Amniotic stem cell (primary cell): ENCODE measurements at regions not wholly inside any gene's neighbourhood (a gene's known extent, or its start where the extent isn't known, plus 50 kb on each side); places are given as distances from the start of the nearest gene placed in this dataset.
"Not testable (repeated sequence)": the region's sequence is repeated elsewhere in the genome, so short reads cannot be mapped to it uniquely, and the experiment has no call there.

Experiments
- DNase-seq: peaks from one replicate; lab custom pipeline; 2025; lab: John Stamatoyannopoulos, UW

DNA sequence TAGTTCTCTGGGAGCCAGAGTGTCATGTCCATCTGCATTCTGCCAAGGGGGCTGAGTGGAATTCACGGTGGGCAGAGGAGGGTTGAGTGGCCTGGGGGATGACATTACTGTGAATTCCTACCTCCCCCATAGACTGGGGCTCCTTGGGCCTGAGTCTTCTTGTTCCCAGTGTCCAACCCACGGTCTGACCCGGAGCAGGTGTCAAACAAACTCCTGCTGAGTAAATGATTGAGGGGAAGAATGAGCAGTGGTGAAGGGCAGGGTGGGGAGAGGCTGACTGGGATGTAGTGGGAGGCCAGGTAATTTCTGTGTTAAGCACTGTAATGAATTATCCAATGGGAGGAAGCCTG, 597.6 kb downstream of the MATN1 start:
- DNase-seq: no peak

DNA sequence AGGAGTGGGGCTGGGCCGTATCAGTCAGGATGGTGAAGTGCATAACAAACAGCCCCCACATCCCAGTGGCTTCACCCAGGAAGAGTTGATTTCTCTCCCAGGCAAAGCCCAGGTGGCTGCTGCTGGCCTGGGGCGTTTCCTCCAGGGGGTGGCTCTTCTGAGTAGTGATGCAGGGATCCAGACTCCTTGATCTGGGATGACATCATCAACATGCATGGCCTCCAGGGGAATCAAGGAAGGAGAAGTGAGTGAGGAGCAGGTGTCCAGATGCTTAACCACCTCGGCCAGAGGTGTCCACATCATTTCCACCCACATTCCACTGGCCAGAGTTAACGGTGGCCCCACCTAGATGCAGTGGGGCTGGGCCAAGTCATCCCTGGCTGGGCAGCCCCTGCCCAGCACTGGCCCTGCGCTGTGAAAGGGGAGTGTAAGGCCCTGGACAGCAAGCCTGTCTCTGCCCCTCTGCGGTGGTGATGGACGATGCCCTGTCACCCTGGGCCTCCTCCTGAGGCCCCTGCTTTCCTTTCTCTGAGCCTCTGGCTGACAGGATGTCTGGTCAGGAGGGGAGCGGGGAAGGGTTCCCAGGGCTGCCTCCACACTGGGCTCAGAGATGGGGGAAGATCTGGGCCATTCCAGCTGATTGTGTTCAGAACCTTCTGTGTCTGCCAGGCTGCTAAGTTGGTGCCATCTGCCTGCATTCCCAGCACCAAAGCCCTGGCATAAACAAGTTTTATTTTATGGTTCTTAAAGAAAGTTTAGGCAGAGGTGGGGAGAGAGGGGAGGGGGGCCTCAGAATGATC, 598.2 kb downstream of the MATN1 start:
- no peak for DNase-seq

DNA sequence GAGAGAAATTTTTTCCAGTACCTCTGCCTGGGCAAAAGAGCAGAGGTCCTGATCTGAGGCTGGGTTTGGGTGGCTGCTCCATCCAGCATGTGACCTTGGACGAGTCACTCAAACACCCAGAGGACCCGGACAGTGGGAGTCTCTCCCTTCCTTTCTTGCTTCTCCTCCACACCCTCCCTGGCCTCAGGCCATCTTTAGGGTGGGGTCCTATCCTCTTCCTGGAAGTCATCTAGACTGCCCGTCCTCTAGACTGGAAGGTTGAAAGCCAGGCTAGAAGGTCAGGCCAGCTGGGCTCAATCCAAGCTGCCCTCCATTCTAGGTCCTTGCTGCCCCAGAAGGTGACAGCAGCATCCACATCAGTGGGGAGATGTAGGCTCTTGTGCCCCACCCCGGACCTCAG, 599.5 kb downstream of the MATN1 start:
- no peak for DNase-seq

DNA sequence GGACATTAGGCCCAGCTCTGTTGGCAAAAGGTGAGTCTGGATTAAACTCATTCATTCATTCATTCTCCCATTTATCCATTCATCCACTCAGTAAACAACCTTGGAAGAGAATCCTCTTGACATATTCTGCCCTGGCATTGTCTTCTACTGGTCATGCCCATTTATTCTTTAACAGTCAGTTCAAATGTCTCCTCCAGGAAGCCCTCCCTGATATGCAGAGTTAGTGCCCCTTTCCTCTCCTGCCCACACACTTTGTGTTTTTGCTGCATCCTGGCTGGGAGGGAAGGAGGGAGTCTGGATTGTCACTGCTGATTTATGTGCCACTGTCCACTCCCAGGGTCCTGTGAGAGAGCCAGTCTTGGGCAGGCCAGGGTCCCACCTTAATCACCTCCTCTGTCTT, 600.3 kb downstream of the MATN1 start:
- no peak for DNase-seq

DNA sequence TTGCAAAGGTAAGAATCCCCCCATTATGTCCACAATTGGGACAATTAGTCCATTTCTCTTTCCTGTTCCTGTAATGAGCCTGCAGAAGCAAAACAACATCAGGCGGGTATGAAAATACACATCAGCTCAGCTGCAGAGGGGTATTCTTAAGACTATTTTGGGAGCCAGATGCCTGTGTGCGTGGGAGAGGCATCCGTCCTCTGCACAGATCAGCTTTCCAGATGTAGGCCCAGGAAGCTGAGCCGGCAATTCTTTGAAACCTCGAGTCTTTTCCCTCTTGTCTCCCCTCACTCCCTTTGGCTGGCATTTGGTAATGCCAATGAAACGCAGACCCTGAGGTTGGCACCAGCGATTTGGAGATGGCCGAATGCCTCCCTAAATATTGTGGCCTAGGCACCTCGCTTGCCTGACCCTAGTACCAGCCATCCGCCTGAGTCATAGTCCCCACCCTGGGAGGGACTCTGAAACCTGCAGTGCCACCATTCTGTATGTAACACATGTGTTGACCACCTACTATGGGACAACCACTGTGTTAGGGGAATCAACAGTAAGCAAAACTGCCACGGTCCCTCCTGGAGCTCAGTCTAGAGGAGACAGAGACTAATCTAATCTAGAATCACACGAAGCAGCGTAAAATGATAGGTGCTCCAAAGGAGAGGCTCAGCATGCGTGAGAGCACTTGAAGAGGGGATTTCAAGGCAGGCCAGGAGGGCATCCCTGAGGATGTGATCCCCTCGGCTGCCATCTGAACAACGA, 603.0 kb downstream of the MATN1 start:
- no peak for DNase-seq

DNA sequence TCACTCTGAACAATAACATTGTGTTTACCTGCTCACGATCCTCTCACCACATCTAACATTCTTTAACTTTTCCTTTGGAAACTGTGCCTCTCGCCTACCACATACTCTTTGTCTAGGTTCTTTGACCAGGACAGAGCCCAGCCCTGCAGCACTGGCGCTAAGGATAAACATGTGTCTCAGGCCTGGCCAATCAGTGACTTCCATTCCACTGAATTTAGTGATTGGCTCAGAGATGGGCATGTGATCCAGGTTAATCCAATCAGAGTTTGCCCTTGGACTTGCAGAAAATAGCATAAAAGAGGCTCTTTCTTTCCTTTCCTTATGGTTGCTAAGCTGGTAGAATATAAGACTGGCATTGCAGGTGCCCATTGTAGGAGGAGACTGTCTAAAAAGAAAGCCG, 605.7 kb downstream of the MATN1 start:
- DNase-seq: no peak

DNA sequence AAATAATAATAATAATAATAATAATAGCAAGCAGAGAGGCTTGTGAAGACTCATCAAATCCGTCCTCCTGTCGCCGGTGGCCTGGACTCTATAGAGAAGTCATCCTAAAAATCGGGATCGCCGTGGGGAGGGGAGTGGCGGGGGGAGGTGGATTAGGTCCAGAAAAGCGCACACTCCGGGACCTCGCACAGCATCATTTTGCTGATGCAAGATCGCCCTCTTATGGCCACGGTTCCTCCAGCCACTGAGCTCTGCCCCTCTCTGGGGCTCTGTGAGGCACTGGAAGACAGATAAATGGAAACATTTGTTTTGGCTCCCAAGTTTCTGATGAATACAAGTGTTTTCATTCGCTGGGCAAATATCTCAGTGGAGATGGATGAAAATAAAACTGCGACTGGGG, 612.0 kb downstream of the MATN1 start:
- DNase-seq: peak; percentile 14

DNA sequence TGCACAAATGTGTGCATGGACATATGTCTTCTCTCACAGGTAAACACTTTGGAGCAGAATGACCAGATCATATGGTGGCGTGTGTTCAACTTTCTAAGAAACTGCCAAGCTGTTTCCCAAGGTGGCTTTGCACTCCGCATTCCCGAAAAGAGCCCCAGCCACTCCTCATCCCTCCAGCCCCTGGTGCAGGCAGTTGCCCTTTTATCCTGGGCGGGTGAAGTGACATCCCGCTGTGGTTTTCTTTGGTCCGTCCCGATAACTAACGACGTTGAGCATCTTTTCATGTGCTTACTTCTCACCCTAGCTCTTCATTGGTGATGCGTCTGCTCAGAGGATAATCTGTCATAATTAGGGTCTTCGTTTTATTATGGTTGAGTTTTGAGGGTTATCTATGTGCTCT, 612.5 kb downstream of the MATN1 start:
- DNase-seq: no peak

DNA sequence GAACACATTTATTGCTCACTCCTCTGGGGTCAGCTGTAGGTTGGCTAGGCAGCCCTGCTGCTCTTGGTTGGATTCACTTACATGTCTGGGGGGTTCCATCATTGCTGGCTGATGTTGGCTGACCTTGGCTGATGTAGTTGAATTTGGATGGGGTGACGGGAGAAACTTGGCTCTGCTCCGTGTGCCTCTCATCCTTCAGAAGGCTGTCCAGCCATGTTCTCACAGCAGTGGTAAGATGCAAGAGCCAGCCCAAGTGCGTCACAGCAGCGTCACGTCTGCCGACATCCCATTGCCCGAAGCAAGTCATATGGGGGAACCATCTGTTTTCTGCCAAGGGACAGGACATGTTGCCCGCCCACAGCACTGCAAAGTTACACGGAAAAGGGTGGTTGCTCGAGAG, 613.5 kb downstream of the MATN1 start:
- DNase-seq: no peak

DNA sequence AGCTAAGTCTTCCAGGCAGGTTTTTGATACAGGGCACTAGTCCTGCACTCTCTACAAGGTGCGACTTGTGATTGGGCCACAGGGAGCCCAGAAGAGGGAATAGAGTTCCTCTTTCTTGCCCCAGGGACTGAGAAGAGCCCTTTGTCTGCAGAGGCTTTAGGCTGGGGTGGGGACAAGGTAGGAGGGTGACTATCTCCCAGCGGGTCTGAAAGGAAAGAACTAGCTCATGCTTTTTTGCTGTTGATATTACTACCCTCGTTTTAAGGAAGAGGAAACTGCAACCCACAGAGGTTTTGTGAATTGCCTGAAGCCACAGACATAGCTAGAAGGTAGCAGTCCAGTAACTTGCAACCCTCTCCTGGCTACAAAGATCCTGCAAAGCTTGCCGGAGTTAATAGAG, 615.2 kb downstream of the MATN1 start:
- DNase-seq: no peak

DNA sequence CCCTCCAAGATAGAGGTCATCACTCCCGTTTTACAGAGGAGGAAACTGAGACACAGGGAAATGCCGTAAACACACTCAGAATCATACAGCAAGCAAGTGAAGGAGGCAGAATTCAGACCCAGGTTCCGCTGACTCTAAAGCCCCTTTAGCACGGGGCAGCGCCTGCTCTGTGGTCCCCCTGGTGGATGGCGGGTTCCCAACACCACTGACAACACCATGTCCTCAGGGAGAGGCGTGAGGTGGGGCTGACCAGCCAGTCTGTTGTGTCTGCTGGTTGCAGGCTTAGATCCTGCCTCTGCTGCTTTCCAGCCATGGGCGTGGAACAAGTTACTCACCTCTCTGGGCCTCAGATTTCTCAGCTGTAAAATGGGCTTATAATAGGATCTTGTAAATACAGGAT, 617.3 kb downstream of the MATN1 start:
- DNase-seq: no peak

DNA sequence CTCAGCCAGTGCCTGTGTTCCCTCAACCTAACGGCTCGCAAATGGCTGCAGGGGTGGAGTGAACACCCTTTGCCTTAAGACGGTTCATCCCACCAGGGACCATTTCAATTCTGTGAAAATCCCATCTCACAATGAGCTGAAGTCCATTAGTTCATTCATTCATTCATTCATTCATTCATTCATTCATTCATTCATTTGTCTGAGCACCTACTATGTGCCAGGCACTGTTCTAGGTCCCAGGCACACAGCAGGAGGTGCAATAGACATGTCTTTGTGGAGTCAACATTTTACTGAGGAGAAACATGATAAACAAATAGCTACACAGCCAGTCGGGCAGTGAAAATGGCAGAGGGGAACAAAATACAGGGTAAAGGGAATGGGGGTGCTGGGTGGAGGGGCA, 618.8 kb downstream of the MATN1 start:
- DNase-seq: no peak

DNA sequence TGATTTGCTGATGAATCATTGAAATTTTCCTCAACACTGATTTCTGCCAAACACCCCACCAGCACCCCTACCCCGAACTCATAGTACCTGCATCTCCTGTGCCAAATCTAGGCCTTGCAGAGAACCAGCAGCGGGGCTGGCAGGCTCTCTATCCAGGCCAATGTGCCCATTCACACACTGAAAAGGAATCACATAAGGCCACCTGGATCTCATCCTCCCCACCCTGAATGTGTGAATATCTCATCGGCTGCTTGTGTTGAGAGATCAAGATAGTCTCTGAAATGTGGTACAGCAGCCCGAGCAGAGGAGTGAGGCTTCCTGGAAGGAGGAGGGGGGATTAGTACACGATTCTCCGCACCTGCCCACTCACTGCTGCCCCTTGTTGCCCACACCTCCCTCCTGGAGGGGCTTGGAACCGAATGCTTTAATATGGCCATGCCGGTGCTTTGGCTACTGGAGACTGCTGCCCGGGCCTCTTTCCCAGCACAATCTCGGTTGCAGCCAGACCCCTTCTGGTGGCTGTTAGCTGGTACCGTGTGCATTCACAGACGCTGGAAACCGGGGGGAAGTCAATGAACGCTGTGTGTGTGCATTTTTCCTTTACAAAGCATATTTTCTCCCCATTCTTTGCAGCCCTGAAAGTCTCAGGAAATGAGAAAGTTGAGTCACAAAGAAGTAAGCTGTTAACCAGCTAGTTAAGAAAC, 619.5 kb downstream of the MATN1 start:
- no peak for DNase-seq

DNA sequence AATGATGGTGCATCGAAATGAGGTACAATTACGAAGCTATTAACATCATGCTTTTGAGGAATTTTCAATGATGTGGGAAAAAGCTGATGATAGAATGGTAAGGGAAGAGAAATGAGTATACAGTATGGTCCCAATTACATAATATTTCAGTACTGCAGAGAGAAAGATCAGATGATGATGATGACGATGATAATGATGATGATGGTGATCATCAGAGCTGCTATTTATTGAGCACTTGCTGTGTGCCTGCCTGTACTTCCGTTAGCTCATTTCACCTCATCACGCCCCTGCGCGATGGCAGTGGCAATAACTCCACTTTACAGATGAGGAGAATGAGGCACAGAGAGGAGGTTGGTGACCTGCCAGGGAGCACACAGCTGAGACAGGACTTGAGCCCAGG, 620.8 kb downstream of the MATN1 start:
- no peak for DNase-seq

DNA sequence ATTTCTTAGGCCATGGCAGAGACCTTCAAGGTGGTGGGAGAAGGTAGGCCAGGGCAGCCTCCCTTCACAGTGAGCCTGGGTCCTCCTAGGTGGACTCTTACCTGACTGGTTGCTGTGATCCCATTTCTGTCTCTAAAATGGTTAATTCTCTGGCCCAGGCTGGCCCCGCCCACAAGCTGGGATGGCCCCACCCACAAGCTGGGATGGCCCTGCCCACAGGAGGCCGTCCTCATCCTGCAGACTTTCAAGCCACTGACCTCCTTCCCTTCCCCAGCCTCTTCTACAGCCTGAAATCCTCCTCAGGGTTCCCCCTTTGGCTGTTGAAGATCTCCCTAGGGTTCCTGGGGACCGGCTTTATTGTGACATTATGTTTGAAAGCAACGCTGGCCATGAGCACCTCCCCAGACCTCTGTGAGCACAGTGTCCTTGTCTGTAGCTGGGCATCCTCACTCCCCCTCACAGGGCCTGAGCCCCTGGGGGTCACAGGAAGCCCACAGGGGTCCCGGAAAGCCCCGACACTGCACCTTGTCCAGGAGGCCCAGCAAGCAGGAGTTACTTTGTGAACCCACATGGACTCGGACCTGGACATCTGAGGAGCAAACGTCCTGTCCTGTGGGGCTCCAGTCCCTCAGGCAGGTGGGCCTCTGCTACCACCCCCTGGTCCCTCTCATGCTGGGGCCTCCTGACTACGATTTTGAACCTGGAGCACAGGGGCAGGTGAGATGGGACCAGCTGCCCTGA, 621.7 kb downstream of the MATN1 start:
- no peak for DNase-seq

DNA sequence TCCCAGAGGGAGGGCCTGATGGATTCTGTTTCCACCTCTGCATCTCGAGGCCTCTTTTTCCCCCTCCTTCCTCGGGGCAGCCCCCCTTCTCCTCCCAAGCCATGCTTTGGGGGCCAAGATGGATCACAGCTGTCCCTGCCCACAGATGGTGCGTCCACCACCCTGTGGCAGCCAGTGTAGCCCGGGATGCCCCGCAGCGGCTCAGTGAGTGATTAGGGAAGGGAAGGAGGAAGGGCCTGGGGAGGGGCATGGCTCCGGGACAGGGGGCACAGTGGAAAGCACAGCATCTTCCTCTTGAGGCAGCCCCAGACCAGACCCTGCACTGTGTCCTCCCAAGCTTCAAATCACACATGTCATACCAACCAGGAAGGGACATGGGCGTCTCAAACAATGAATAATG, 622.4 kb downstream of the MATN1 start:
- no peak for DNase-seq

DNA sequence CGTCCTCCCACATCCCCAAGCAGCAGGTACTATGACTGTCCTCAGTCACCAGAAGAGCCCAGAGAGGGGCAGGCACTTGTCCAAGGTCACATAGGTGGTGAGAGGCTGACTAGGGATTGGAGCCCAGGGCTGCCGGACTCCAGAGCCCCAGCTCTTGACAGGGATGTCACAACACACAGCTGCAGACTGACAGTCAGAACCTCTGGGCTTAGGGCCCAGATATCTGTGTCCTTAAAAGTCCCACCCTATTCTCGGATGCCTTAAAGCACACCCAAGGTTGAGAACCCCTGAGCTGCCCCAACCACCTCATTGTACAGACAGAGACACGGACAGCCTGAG, 622.9 kb downstream of the MATN1 start:
- DNase-seq: no peak

DNA sequence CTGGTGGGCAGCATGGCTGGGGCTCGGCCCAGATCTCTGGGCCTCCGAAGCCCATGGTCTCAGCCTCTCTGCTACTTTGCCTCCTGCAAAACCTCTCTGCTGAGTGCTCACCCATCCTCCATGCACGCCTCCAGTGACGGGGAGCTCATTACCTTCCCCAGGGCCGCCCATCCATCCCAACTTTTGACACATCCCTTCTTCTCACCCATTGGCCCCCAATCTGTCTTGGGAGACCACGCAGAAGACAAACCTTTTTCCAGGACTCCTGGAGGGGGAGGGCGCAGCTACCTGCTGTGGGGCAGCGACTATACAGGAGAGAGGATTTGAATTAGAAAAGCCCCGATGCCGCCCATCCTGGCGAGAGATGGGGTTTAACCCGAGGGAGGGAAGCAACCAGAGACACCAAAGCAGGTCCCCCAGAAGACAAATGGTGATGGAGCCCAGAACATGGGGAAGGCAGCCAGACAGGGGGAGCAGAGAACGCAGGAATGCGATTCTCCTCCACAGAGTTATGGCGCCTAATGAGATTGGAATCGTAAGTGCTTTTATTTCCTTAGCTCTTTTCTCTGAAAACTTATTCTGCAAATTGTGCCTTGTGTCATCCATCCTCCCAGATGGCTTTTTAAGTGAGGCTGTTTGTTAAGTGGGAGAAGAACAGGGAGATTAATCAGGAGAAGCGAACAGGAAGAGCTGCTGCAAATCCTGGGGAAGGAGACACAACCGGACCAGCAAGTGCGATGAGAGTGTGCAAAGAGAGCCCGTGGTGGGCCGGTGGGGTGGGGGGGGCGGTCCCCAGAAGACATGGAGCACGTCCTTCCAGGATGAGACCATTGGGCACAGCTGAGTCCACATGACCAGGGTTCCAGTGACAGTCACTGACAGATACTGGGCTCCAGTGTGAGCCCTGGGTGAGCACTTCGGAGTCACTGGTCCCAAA, 623.5 kb downstream of the MATN1 start:
- DNase-seq: no peak

DNA sequence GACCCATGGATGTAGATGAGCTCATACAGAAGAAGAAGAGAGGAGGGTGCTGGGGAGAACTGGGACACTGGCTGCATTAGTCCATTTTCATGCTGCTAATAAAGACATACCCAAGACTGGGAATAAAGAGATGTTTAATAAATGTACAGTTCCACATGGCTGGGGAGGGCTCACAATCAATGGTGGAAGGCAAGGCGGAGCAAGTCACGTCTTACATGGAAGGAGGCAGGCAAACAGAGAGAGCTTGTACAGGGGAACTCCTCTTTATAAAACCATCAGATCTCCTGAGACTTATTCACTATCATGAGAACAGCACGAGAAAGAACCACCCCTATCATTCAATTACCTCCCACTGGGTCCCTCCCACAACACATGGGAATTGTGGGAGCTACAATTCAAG, 625.5 kb downstream of the MATN1 start:
- not testable (repeated sequence) for DNase-seq

DNA sequence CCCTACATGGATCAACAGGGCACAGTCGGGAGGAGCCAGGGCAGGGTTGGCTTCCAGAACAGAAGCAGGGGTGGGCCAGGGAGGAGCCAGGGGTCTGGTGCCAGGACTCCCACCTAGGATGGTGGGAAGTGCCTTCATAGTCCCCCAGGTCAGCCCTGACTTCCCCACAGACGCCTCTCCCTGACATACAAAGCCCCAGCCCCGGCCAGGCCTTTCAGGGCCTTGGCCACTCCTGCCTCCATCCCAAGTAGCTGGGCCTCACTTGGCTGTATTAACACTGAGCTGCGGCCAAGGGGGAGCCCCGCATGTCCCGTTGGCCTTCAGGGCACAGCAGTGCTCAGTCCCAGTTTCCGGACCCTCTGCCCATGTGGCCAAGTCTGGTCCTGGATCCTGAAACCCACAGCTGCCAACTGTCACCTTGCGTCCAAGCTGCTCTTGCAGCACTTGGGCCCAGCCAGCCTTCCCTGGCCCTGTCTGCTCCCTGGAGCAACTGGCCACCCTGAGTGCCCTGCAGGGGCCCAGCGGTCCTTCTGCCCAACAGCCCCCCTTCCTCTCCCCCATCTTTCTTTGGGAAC, 627.8 kb downstream of the MATN1 start:
- DNase-seq: no peak

DNA sequence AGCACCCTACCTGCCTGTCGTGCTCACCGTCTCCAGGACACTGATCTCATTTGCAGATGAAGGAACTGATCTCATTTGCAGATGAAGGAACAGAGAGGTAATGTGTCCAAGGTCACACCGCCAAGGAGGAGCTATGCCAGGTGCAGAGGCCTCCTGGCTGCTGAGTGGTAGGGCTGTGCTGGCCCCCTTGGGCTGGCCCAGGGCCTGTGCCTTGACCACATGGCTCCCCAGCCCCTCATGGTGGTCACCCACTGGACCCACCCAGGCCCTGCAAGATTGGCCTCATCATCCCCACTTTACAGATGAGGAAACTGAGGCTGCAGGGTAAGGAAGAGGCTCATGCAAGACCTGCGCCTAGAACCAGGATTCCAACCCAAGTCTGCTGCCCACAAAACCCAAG, 628.3 kb downstream of the MATN1 start:
- no peak for DNase-seq
